NCI-H2081 treated with DMSO at 0.1 percent for 48 hours (cell line): ENCODE measurements at regions not wholly inside any gene's neighbourhood (a gene's known extent, or its start where the extent isn't known, plus 50 kb on each side); places are given as distances from the start of the nearest gene placed in this dataset.

Experiments used
- DNase-seq: peaks from one replicate; lab custom pipeline; 2025; lab: John Stamatoyannopoulos, UW

DNA sequence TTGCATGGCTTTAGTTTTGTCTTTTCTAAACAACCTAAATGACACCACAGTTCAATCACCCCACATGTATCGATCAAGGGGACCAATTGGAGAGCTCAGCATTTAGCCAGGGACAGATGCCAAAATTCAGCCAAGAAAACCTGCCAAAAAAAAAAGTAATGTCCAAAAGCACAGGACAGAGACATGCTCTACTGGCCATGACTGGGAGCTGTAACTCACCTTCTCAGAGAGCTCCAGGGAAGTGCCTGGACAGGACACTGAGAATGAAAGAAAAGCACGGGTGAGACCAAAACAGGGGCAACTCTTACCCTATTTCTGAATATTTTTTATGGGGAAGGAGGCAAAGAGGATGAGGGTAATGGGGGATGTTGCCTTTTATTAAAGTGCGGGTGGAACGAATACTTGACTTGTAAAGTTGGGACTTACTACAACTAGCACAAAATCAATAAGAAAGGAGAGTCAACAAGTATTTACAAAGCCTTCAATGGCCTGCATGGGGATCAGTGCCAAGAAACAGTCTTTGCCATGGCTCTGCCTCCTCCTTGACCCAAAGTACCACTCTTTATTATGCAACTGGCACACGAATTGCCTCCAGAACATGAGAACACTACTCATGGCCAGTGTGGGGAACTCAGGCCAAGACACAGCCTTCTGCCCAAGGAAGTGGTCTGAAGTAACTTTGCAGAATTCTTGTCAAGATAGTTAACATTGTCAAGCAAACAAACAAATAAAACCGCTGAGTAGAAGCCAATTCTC, 72.9 kb upstream of the HK2 start:
- no peak for DNase-seq

- no peak for DNase-seq
Observed at GRCh38 chr2:74762789-74763188, 71.1 kb upstream of the HK2 start.

DNA sequence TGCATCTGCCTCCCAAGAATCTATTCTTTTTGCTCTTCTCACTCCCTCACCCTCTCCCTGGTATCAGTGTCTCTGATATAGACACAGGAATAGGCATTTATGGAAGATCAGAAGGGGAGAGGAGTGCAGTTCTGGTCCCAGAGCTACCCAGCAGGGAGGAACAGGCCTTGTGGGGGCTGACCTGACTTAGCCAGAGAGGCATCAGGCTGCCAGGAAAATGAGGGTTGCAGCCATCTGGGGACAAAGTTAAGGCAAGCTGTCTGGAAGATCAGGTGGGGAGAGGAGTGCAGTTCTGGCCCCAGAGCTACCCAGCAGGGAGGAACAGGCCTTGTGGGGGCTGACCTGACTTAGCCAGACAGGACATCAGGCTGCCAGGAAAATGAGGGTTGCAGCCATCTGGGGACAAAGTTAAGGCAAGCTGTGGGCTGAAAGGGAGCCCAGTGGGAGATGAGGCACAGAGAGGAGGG, 69.9 kb upstream of the HK2 start:
- DNase-seq, result no peak

DNA sequence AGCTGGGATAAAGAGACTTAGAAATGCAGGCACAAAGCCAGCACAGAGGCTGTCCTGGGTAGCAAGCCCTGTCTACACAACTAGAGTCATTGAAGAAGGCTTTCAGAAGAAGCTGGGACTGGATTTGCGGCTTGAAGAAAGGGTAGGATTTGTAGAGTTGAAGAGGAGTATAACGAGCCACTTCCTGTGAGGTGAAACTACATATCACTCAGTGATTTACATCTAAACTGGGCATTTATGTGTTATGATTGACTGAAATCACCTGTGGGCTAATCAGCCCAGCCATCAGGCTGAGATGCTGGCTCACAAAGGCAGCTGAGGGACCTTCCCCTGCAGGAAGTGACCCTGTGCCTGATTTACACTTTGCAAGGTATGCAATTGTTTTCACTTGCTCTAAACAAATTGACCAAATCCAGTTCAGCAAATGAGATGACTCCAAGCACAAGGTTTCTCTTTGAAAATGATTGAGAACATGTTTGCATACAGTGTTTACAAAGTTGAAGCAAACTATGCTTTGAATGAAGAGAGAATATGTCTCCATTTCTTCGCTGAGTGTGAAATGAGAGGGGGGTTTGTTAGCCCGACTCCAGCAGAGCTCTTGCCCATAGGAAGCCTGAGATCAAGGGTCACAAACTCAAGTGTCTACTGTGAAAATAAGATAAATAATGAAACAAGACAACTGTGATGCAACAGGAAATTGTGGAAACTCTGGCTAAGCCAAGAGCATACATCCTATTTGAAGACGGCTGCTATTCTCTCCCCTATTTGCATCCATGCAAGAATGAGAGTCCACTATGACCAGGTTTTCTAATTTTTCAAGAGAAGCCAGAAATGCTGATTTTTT, 69.3 kb upstream of the HK2 start:
- DNase-seq, result no peak

- no peak for DNase-seq
Observed at GRCh38 chr2:74766780-74767179, 67.1 kb upstream of the HK2 start.

- no peak for DNase-seq
Observed at GRCh38 chr2:74767618-74768017, 66.3 kb upstream of the HK2 start.

- DNase-seq, result no peak
Observed at GRCh38 chr2:74768401-74768914, 65.5 kb upstream of the HK2 start.

DNA sequence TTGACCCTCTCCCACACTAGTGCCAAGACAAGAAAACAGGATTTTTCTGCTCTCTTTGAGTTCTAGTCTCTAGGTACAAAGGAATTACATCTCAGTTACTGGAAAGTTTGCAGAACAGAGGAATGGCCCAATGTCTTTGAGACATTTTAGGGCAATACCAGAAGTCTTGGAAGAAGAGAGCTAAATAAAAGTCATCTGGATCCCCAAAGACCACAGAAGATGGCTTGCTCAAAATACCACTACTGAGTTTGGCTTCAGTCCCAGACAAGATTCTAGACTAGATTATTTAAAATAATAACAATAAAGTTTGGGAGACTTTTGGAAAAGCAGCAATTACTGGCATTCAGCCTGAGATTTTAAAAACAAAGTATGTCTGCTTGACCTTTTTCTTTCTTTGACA, 61.9 kb upstream of the HK2 start:
- no peak for DNase-seq

- DNase-seq, result no peak
Observed at GRCh38 chr2:74777161-74777900, 56.6 kb upstream of the HK2 start.

GRCh38 chr2:74778381-74779264, 55.3 kb upstream of the HK2 start:
- no peak for DNase-seq

DNA sequence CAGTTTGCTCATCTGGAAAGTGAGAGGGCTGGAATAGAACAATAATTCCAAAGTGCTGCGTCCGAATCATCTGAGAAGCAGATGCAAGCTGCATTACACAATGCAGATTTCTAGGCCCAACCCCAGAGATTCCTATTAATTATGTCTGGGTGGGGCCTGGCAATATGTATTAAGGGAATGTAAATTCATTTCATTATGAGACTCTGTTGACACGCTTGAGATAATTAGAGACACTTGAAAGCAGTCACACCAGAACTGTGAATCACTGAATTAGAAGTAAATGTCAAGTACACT, 54.7 kb upstream of the HK2 start:
- no peak for DNase-seq

- no peak for DNase-seq
Observed at GRCh38 chr2:74779587-74780135, 54.3 kb upstream of the HK2 start.
